ENCODE measurements at regions not wholly inside any gene's neighbourhood (a gene's known extent, or its start where the extent isn't known, plus 50 kb on each side); places are given as distances from the start of the nearest gene placed in this dataset.

GRCh38 chr1:75034376-75034775 lies 99.8 kb upstream of the LHX8 start:
- no peak for TF ChIP-seq FOSL1 (tag; conservative IDR thresholded peaks at IDR 0.05)
- TF ChIP-seq ZNF785 (CRISPR knock-in tag; IDR thresholded peaks at IDR 0.05) = no peak
- TF ChIP-seq ZNF347 (CRISPR knock-in tag; IDR thresholded peaks at IDR 0.05; ENCODE audit: low read depth) = no peak
- no peak for TF ChIP-seq CBX2 (IDR thresholded peaks at IDR 0.05; ENCODE audit: insufficient read depth, low read length, poor library complexity, severe bottlenecking)
- TF ChIP-seq FOXM1 (IDR thresholded peaks at IDR 0.05; ENCODE audit: low read depth) = no peak
- TF ChIP-seq FOXM1 (CRISPR knock-in tag; IDR thresholded peaks at IDR 0.05; ENCODE audit: low read depth) = no peak
- no peak for TF ChIP-seq CTCFL (IDR thresholded peaks at IDR 0.05; ENCODE audit: borderline replicate concordance, insufficient read depth, low read depth, low read length, poor library complexity, severe bottlenecking)
- no peak for TF ChIP-seq NCOA2 (IDR thresholded peaks at IDR 0.05; ENCODE audit: partially characterized antibody in 2 of 2)
- TF ChIP-seq ZNF764 (CRISPR knock-in tag; IDR thresholded peaks at IDR 0.05; ENCODE audit: low read depth) = no peak
- TF ChIP-seq BCL6 (CRISPR knock-in tag; IDR thresholded peaks at IDR 0.05) = no peak
- no peak for TF ChIP-seq BACH1 (tag; IDR thresholded peaks at IDR 0.05)
- TF ChIP-seq ZNF511 (CRISPR knock-in tag; IDR thresholded peaks at IDR 0.05) = no peak
- no peak for TF ChIP-seq EWSR1 (IDR thresholded peaks at IDR 0.05; ENCODE audit: borderline replicate concordance, low read depth, partially characterized antibody)
- no peak for TF ChIP-seq ZC3H11A (IDR thresholded peaks at IDR 0.05; ENCODE audit: low read depth, low read length)
- no peak for TF ChIP-seq RUNX1 (IDR thresholded peaks at IDR 0.05; ENCODE audit: low read depth)
- TF ChIP-seq SLC30A9 (CRISPR knock-in tag; IDR thresholded peaks at IDR 0.05) = no peak
- TF ChIP-seq SOX6 (IDR thresholded peaks at IDR 0.05) = no peak
- no peak for TF ChIP-seq ZNF384 (IDR thresholded peaks at IDR 0.05; ENCODE audit: low read depth, low read length)
- no peak for TF ChIP-seq ZNF507 (tag; conservative IDR thresholded peaks at IDR 0.05)
- TF ChIP-seq SNRNP70 (optimal IDR thresholded peaks at IDR 0.05; ENCODE audit: low read depth, low read length) = no peak
- Histone ChIP-seq H3K9me1 (ENCODE audit: control insufficient read depth, insufficient read depth, low read length) (no peaks in the 10 kb centered on the region), H3K4me3 (no peak overlapping the region), H3K4me2 (ENCODE audit: insufficient read depth, low read length) (no peak overlapping the region), H3K79me2 (ENCODE audit: control insufficient read depth, insufficient read depth, low read length) (no peaks in the 10 kb centered on the region), H3K4me1 (replicated peaks in 1 of 2; ENCODE audit: control insufficient read depth in 2 of 2, insufficient read depth in 2 of 2, low read length in 2 of 2) (no peaks in the 10 kb centered on the region), H3K9me3 (replicated peaks; ENCODE audit: control insufficient read depth, insufficient read depth, low read depth, low read length) (no peaks in the 10 kb centered on the region), H3K27me3 (ENCODE audit: control insufficient read depth in 2 of 2, insufficient read depth in 2 of 2, low read length in 2 of 2) (no peaks in the 10 kb centered on the region), H3K27ac (ENCODE audit: extremely low read depth, low read depth, low read length) (no peak overlapping the region), H4K20me1 (replicated peaks; ENCODE audit: control insufficient read depth, insufficient read depth, low read length) (no peaks in the 10 kb centered on the region), H3K9ac (ENCODE audit: insufficient read depth in 1 of 2, low read depth in 2 of 2, low read length in 2 of 2) (no peak overlapping the region), H2AFZ (ENCODE audit: low read depth, low read length) (no peak overlapping the region), H3K36me3 (ENCODE audit: control insufficient read depth, insufficient read depth, low read length) (no peaks in the 10 kb centered on the region)
- intact Hi-C loops (cut with micrococcal nuclease) = no loop called here
- in situ Hi-C loops (cut with MboI) = no loop called here
- ChIA-PET CTCF (ENCODE audit: low intra/inter-chr PET ratio) (no interaction called here), POLR2A (no interaction called here)
- no peak for DNase-seq (ENCODE audit: extremely low read depth in 1 of 4, low spot score in 3 of 4)
- no peak for ATAC-seq
- WGBS (ENCODE audit: insufficient coverage, low coverage, missing lambda C conversion rate) = 0% methylated on average over 3 of the region's 3 CpGs
- BruUV-seq (replicated peaks) = no TSS peak
- FAIRE-seq = no peak

Data from K562 (cell line).